HK-2 (cell line): ENCODE measurements at regions not wholly inside any gene's neighbourhood (a gene's known extent, or its start where the extent isn't known, plus 50 kb on each side); places are given as distances from the start of the nearest gene placed in this dataset.

Experiments
- DNase-seq: peaks from one replicate; pipeline ENCODE4 v3.0.0-alpha.2; 2018; ENCODE audit not compliant: unreplicated experiment

DNA sequence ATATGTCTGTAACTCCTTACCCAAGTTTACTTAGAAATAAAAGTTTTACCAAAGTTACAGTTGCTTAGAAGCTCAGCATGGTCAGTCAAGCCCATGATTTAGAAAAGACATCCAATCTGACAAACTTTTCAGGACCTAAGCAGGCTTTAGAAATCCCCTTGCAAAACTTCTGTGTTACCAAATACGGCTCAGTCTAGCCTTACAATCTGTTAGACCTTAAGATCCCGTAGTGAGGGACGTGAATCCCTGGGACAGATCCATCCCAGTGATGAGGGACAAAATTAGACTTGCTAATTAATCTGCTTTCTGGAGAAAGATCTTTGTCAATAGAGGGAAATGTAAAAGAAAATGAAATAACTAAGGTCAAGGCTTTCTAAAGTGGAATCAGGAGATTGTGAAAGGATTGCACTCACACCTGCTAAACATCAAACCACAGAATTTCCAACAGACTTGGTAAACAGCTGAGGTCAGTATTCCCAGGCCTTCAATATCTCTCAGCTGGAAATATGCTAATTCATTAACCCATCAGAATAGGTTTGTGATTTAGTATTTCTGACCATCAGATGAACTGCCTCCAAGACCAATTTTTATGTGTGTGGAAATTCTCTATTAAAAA lies 375.3 kb downstream of the DUSP10 start:
- DNase-seq = no peak

GRCh38 chr1:221371705-221372104 lies 370.2 kb downstream of the DUSP10 start:
- no peak for DNase-seq

- no peak for DNase-seq
Measured at GRCh38 chr1:221373795-221374194, 368.1 kb downstream of the DUSP10 start.

- DNase-seq = no peak
Measured at GRCh38 chr1:221376286-221376685, 365.6 kb downstream of the DUSP10 start.

- DNase-seq = no peak
Measured at GRCh38 chr1:221381910-221382623, 359.8 kb downstream of the DUSP10 start.

DNA sequence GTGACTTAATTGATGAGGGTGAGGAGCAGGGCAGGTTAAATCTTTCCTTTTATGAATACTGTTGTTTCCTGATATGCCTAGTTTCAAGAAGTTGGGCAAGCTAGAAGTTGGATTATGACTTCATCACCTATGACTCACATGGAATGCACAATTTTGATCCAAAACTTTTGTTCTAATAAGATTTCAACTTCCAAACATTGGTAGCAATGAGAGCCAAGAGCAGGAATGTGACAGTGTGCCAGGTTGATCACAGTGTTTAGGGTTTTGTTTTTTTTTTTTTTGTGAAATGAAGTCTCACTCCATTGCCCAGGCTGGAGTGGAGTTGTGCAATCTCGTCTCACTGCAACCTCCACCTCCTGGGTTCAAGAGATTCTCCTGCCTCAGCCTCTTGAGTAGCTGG lies 349.4 kb downstream of the DUSP10 start:
- DNase-seq = no peak

- DNase-seq = no peak
Measured at GRCh38 chr1:221394011-221394544, 347.8 kb downstream of the DUSP10 start.

GRCh38 chr1:221396526-221396925 lies 345.4 kb downstream of the DUSP10 start:
- DNase-seq = no peak

DNA sequence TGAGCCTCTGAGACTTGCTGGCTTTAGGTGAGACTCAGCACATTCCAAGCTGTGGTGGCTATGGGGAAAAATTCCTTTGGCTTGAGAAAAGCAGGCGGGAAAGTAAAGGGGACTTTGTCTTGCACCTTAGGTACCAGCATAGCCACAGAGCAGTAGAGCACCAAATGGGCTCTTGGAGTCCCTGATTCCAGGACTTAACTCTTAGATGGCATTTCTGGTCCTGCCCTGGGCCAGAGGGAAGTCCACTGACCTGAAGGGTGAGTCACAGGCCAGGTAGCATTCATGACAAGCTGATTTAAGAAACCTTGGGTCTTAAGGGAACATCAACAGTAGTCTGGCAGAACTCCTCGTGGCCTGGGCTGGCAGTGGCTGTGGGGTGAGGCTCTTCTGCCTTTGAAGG lies 344.7 kb downstream of the DUSP10 start:
- no peak for DNase-seq

- no peak for DNase-seq
Measured at GRCh38 chr1:221397606-221398005, 344.3 kb downstream of the DUSP10 start.

- DNase-seq = no peak
Measured at GRCh38 chr1:221405146-221405545, 336.7 kb downstream of the DUSP10 start.

GRCh38 chr1:221408117-221408803 lies 333.6 kb downstream of the DUSP10 start:
- no peak for DNase-seq

DNA sequence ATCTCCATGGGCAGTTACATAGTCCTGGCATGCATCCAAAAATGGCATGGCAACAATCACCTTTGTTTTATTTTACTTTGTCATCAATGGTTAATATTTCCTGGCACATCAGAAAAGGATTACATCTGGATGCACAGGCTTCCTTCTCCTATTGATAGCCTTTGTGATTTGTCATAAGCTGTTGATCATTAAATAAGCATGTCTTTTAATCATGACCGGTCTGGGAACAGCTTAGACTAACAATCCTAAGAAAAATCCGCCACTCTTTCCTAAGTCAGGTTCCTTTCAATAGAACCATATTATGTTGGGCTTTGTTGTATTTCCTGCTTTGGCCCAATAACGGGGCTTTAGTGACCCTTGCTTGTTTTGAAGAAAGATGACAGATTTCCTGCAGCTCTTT lies 330.6 kb downstream of the DUSP10 start:
- DNase-seq = no peak

- no peak for DNase-seq
Measured at GRCh38 chr1:221414772-221415539, 326.9 kb downstream of the DUSP10 start.

DNA sequence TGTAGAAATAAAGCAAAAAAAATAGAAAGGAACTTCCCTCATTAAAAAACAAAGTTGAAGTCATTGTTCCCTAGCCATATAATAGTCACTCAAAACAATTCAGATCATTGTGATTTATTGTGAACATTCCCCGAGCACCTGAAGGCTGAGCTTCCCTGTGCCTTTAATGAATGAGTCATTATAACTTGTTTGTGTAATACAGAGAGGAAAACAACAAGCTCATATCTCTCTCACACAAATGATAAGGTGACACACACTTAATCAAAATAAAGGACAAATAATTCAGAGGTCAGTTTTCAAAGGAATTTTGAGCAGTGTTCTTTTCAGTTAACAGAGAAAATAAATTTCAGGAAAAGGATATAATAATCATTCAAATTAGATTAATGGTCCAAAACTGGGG lies 326.2 kb downstream of the DUSP10 start:
- DNase-seq = no peak

GRCh38 chr1:221416142-221416541 lies 325.7 kb downstream of the DUSP10 start:
- DNase-seq = no peak

DNA sequence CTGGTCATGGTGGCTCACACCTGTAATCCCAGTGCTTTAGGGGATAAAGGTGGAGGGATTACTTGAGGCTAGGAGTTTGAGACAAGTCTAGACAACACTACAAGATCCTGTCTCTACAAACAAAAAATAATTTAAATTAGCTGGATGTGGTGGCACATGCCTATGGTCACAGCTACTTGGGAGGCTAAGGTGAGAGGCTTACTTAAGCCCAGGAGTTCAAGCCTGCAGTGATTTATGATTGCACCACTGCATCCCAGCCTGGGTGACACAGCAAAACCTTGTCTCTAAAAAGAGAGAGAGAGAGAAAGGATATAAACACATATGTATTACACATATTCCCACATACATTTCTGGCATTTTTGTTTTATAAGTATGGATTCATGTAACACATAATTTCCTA lies 325.2 kb downstream of the DUSP10 start:
- DNase-seq = no peak

GRCh38 chr1:221418346-221418745 lies 323.5 kb downstream of the DUSP10 start:
- no peak for DNase-seq

GRCh38 chr1:221419513-221420095 lies 322.3 kb downstream of the DUSP10 start:
- no peak for DNase-seq

- no peak for DNase-seq
Measured at GRCh38 chr1:221429264-221429663, 312.6 kb downstream of the DUSP10 start.

- DNase-seq = no peak
Measured at GRCh38 chr1:221430152-221430960, 311.5 kb downstream of the DUSP10 start.
